Activated CD4-positive, CD25-positive, alpha-beta regulatory T cell treated with anti-CD3 and anti-CD28 coated beads, Interleukin-2, amount 50 U/mL, for 72 hours (primary cell): ENCODE measurements at regions not wholly inside any gene's neighbourhood (a gene's known extent, or its start where the extent isn't known, plus 50 kb on each side); places are given as distances from the start of the nearest gene placed in this dataset.

Source experiments
- DNase-seq: peaks from one replicate; pipeline ENCODE4 v3.0.0; 2021

DNA sequence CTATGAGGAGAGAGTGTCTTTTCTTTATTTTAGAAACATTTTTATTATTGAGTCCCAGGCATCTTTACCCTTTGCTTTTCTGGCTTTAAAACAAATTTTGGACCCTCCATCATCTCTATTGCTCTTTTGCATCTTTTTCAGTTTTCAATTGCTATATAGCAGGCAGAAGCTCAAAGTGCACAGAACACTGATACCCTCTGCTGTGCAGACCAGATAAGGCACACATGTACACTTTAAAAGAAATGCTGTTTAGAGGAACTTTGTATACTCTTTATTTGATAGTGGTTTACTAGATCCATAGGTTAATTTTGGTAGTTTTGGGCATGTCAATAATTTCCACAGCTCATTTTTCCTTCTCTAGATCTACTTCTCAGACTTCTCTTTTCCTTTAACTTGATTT, 324.2 kb downstream of the SH2D4B start:
- no peak for DNase-seq

DNA sequence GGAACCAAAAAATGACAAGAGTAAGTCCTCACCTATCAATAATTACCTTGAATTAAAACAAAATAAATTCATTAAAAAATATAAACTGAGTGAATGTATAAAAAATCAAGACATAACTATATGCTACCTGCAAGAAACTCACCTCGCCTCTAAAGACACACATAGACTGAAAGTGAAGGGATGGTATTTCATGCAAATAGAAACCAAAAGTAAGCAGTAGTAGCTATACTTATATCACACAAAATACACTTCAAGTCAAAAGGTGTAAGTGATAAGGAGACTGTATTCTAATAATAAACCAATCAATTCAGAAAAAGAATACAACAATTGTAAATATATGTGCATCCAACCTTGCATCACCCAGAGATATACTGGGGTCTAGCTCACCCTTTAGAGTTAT, 332.6 kb downstream of the SH2D4B start:
- no peak for DNase-seq

- no peak for DNase-seq
Measured at GRCh38 chr10:80871083-80871482, 333.4 kb downstream of the SH2D4B start.

GRCh38 chr10:80878330-80878729, 340.6 kb downstream of the SH2D4B start:
- DNase-seq: no peak

DNA sequence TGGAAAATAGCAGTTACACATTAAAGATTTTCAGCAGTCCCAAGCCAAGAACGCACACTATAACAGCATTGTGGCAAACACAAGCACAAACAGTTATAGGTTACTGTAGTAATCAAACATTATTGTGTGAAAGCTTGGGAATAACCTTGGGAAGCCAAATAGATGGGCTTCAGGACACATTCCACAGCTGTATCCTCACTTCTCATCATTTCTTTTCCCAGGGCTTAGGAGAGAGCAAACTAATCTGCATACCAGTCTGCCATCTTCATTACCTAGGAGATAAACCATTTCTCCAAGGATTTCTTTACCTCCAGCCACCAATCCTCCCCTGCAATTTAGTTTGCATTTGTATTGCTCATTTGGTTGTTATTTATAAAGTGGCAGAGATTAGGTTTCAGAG, 352.4 kb downstream of the SH2D4B start:
- DNase-seq: no peak

DNA sequence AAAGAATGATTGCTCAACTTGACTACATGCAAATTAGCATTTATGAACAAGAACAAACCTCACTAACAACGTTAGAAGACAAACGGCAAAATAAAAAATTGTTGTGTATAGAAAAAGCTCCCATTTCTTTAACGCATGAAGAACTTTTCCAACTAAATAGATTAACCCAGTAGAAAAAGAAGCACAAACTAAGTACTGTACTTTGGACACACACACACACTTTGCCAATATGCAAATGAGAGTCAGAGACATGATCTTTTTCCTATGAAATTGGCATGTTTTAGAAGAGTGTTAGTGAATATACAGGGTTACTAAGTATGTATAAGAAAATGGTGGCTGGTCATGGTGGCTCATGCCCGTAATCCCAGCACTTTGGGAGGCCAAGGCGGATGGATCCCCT, 355.6 kb downstream of the SH2D4B start:
- DNase-seq: no peak

DNA sequence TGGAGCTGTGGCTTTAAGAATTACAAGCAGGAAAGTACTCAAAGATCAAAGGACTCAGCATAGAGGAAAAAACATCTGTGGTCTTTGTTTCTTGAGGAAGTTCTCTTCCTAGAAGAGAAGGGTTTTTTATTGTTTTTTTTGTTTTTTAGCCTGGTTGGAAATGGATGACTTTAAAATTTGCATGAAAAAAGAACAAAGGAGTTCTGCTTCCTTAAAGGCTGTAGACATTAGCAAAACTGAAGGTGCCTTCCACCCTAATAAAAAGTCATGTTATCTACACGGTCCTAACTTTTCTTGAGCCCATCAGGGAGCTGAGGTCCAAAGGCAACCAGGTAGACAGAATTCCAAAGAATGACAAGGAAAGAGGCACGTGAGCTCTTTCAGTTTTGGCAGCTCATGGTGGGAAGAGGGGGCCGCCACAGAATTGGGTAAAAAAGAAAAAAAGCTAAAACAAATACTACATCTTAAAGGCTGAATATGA, 356.6 kb downstream of the SH2D4B start:
- DNase-seq: no peak

DNA sequence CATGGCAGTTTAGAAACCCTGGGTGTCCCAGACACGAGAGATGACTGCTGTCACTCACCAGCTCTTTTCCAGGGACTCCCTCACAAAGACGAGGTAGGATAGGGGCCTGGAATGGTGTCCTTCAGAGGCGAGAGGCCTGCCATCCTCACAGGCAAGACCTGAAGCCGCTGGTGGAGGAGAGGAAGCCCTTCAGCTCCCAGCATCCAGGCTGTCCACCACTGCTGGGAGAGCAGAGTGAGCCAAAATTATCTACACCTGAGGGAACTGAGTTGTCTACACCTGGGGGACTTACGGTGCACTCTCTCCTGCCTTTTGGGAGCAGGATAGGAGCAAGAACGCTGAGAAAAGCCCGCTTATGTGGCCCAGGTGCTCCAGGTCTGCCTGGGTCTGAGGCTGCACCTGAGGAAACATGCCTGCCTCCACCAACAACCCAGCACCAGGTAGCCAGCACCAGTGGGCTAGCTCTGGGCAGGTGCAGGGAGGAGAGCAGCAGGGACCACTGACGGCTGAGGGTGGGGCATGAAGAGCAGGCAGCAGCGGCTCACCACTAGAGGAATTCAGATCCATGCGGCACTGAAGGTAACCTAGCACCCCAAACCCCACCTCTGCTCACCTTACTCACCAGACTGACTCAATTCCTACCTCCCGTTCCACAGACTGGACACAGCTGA, 357.2 kb downstream of the SH2D4B start:
- DNase-seq: no peak

DNA sequence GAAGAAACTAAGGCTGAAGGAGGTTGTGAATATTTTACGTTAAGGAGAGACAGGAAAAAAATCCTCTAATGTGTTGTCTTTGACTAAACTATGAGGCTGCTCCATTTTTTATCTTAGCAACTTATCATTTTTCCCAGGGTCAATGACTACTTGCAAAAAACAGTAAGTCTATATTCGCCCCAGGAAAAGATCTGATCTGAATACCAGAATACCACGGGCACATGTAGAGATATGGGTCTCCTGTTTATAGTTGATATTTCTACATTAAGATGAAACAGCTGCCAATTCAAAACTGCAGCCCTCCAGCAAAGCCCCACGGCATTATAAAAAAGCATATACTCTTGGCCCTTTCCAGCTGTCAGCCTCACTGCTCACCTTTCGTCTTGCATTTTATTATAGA, 358.4 kb downstream of the SH2D4B start:
- DNase-seq: no peak

DNA sequence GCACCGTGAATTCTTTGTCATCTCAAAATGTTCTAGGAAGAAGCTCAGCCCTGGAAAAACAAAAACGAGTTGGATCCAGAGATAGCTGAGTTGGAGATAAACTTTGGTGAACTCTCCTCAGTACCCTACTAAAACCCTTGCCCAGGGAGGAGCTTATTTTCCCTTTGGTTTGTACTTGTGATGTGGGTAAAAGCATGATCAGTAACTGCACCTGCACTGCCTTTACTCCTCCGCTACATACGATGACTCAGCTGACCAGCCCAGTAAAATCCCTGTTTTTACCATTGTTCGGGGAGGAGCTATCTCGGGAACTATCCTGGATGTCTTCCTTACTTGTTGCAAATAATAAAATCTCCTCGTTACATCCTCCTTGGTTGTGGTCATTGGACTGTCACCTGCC, 359.3 kb downstream of the SH2D4B start:
- no peak for DNase-seq

GRCh38 chr10:80900661-80901060, 363.0 kb downstream of the SH2D4B start:
- no peak for DNase-seq

- no peak for DNase-seq
Measured at GRCh38 chr10:80908611-80909010, 370.9 kb downstream of the SH2D4B start.

- DNase-seq: no peak
Measured at GRCh38 chr10:80909254-80909653, 371.6 kb downstream of the SH2D4B start.

DNA sequence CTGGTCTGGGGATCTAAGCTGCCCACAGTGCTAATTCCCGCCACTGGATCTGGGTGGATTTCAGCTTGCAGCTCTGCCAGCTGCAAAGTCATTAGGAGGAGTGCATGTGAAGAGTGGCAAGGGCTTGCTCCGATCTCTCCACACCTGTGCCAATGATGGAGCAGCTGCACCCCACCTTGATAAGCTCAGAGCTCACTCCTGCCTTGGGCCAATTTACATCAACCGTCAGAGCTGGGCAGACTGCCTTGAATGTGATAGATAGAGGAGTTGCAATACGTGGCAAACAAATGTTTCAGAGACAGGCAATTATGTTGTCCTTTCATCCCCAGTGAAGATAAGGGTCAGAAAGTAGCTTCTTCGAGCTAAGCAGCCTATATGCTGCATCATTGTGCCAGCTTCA, 379.9 kb downstream of the SH2D4B start:
- no peak for DNase-seq

DNA sequence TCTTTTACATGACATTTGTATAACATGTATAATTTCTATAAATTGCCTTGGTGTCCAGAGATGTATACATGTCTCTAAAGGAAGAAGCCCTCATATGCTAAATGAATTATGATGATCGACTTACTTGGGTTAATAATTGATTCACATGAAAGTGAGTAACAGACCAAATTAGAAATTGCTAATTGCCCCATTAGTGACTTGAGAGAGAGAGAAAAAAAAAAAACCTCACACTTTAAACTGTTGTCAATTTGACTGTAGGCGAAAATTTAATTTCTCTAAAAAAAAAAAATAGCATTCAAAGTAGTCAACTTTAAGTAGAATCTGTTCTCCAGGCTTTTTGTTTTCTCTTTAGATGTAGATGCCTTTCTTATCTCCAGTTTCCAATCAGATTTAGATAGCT, 383.3 kb downstream of the SH2D4B start:
- no peak for DNase-seq

DNA sequence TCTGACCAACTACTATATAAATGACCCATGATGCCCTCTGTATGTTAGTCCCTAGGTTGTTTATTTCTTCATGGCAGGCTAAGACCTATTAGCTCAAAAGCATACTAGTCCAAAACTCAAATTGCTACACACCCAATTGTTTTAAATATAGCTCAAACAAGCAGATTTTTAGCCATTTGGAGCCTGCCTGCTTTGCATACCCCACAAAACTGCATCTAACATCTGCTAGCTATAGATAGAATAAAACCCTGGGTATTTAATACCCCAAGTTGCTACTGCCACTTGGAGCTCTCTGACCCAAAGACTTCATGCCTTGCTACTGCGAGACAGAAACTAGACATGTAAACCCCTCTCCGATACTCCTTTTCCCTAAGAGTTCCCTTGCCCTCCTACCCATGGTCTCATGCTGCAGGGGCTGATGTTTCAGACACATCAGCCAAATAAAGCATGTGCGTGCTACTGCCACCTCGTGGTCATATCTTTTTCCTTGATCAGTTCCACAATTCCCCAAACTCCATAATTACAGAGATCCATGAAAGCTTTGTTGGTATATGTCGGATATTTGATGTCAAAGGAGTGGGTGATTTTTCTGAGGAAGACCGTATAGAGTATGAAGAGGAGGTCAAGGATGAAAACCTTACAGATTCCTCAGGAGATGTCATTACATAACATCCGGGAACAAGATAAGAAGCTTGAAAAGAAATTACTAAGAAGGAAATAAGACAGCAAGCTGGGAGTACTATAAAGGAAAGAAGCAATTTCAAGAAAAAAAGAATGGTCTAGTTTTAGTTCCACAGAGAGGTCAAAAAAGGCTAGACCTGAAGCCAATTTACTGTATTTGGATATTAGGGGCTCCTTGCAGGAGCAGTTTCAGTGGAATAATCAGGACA, 386.6 kb downstream of the SH2D4B start:
- no peak for DNase-seq

- no peak for DNase-seq
Measured at GRCh38 chr10:80927419-80928078, 389.8 kb downstream of the SH2D4B start.

- no peak for DNase-seq
Measured at GRCh38 chr10:80938903-80939302, 401.2 kb downstream of the SH2D4B start.

DNA sequence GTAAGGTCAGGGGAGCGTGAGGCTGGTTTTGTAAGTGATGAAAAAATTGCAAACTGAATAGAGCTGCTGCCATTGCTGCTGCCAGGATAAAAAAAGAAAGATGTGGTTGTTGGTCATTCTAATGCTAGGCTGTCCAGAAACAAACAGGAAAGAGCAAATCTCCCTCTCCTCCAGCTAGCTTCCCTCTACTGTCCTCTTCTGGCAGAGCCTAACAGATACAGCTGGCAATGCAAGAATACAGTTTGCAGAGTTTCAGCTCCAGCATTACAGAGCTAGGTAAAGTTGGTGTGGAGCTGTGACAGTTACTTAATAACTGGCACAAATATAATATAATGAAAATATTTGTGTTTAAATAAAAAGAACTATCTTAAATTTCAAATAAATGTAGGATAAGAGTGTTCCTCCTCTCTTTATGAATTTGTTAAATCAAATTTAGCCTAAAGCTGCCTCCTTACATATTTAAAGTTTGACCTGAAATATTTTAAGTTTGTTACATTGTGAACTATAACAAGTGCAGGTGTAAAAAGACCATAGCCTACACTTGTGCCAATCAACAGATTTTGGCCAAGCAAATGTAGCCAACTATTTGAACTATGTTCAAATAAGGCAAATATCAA, 407.7 kb downstream of the SH2D4B start:
- DNase-seq: no peak

- no peak for DNase-seq
Measured at GRCh38 chr10:80946073-80946472, 408.4 kb downstream of the SH2D4B start.

- no peak for DNase-seq
Measured at GRCh38 chr10:80946957-80947726, 409.4 kb downstream of the SH2D4B start.

GRCh38 chr10:80949785-80950184, 412.1 kb downstream of the SH2D4B start:
- no peak for DNase-seq

GRCh38 chr10:80952436-80952835, 414.7 kb downstream of the SH2D4B start:
- DNase-seq: no peak
